ENCODE measurements at regions not wholly inside any gene's neighbourhood (a gene's known extent, or its start where the extent isn't known, plus 50 kb on each side); places are given as distances from the start of the nearest gene placed in this dataset.

- TF ChIP-seq ZXDC (CRISPR knock-in tag; IDR thresholded peaks at IDR 0.05), result no peak
- no peak for TF ChIP-seq HOXA7 (CRISPR knock-in tag; IDR thresholded peaks at IDR 0.05)
- peak; percentile 66 for TF ChIP-seq SAP130 (CRISPR knock-in tag; IDR thresholded peaks at IDR 0.05; ENCODE audit: low read depth)
- no peak for TF ChIP-seq ZNF414 (CRISPR knock-in tag; IDR thresholded peaks at IDR 0.05)
- TF ChIP-seq ZNF564 (CRISPR knock-in tag; IDR thresholded peaks at IDR 0.05), result peak; percentile 94
- TF ChIP-seq ZNF350 (CRISPR knock-in tag; IDR thresholded peaks at IDR 0.05; ENCODE audit: borderline replicate concordance, low read depth), result peak; percentile 70; the same call in 1 of the 2 replicates
- TF ChIP-seq ZNF292 (CRISPR knock-in tag; IDR thresholded peaks at IDR 0.05; ENCODE audit: borderline replicate concordance, low read depth), result peak; percentile 67; the same call in 1 of the 2 replicates
- TF ChIP-seq, protein P1, sequence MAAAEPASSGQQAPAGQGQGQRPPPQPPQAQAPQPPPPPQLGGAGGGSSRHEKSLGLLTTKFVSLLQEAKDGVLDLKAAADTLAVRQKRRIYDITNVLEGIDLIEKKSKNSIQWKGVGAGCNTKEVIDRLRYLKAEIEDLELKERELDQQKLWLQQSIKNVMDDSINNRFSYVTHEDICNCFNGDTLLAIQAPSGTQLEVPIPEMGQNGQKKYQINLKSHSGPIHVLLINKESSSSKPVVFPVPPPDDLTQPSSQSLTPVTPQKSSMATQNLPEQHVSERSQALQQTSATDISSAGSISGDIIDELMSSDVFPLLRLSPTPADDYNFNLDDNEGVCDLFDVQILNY (CRISPR knock-in tag; conservative IDR thresholded peaks at IDR 0.05), result no peak
- TF ChIP-seq ZNF431 (CRISPR knock-in tag; IDR thresholded peaks at IDR 0.05; ENCODE audit: borderline replicate concordance, low read depth), result peak; percentile 45; the same call in 1 of the 2 replicates
- TF ChIP-seq ASH2L (IDR thresholded peaks at IDR 0.05; ENCODE audit: insufficient read length, low read depth, low read length), result peak; percentile 73
- no peak for TF ChIP-seq SIN3B (IDR thresholded peaks at IDR 0.05; ENCODE audit: low read length)
- peak; percentile 37; the same call in 1 of the 2 replicates for TF ChIP-seq KDM5B (CRISPR knock-in tag; IDR thresholded peaks at IDR 0.05; ENCODE audit: borderline replicate concordance)
- TF ChIP-seq RARG (CRISPR knock-in tag; IDR thresholded peaks at IDR 0.05; ENCODE audit: low read depth), result no peak
- TF ChIP-seq, protein P2, sequence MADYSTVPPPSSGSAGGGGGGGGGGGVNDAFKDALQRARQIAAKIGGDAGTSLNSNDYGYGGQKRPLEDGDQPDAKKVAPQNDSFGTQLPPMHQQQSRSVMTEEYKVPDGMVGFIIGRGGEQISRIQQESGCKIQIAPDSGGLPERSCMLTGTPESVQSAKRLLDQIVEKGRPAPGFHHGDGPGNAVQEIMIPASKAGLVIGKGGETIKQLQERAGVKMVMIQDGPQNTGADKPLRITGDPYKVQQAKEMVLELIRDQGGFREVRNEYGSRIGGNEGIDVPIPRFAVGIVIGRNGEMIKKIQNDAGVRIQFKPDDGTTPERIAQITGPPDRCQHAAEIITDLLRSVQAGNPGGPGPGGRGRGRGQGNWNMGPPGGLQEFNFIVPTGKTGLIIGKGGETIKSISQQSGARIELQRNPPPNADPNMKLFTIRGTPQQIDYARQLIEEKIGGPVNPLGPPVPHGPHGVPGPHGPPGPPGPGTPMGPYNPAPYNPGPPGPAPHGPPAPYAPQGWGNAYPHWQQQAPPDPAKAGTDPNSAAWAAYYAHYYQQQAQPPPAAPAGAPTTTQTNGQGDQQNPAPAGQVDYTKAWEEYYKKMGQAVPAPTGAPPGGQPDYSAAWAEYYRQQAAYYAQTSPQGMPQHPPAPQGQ (CRISPR knock-in tag; IDR thresholded peaks at IDR 0.05; ENCODE audit: borderline replicate concordance), result peak; percentile 46; the same call in 1 of the 2 replicates
- TF ChIP-seq, protein P3, sequence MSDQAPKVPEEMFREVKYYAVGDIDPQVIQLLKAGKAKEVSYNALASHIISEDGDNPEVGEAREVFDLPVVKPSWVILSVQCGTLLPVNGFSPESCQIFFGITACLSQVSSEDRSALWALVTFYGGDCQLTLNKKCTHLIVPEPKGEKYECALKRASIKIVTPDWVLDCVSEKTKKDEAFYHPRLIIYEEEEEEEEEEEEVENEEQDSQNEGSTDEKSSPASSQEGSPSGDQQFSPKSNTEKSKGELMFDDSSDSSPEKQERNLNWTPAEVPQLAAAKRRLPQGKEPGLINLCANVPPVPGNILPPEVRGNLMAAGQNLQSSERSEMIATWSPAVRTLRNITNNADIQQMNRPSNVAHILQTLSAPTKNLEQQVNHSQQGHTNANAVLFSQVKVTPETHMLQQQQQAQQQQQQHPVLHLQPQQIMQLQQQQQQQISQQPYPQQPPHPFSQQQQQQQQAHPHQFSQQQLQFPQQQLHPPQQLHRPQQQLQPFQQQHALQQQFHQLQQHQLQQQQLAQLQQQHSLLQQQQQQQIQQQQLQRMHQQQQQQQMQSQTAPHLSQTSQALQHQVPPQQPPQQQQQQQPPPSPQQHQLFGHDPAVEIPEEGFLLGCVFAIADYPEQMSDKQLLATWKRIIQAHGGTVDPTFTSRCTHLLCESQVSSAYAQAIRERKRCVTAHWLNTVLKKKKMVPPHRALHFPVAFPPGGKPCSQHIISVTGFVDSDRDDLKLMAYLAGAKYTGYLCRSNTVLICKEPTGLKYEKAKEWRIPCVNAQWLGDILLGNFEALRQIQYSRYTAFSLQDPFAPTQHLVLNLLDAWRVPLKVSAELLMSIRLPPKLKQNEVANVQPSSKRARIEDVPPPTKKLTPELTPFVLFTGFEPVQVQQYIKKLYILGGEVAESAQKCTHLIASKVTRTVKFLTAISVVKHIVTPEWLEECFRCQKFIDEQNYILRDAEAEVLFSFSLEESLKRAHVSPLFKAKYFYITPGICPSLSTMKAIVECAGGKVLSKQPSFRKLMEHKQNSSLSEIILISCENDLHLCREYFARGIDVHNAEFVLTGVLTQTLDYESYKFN (CRISPR knock-in tag; conservative IDR thresholded peaks at IDR 0.05), result peak; percentile 95
- TF ChIP-seq MLX (CRISPR knock-in tag; IDR thresholded peaks at IDR 0.05), result peak; percentile 53; the same call in 1 of the 2 replicates
These were observed 217.2 kb downstream of the REEP3 start (continued) for GRCh38 chr10:63738410-63738809.

Measured in HepG2 (cell line).